ENCODE measurements at regions not wholly inside any gene's neighbourhood (a gene's known extent, or its start where the extent isn't known, plus 50 kb on each side); places are given as distances from the start of the nearest gene placed in this dataset.
"Not testable (repeated sequence)": the region's sequence is repeated elsewhere in the genome, so short reads cannot be mapped to it uniquely, and the experiment has no call there.

GRCh38 chr9:17075146-17075757, 59.6 kb upstream of the CNTLN start:
- intact Hi-C loops (cut with DNase I) = no loop called here
- H3K36me3 ChIP-seq = no peaks in the 10 kb centered on the region
- TF ChIP-seq POLR2A (IDR thresholded peaks at IDR 0.05) = no peak
- no peak for TF ChIP-seq CTCF (IDR thresholded peaks at IDR 0.05)
- no peak for TF ChIP-seq POLR2AphosphoS5 (IDR thresholded peaks at IDR 0.05; ENCODE audit: insufficient read depth in 1 of 2, low read depth in 1 of 2)

DNA sequence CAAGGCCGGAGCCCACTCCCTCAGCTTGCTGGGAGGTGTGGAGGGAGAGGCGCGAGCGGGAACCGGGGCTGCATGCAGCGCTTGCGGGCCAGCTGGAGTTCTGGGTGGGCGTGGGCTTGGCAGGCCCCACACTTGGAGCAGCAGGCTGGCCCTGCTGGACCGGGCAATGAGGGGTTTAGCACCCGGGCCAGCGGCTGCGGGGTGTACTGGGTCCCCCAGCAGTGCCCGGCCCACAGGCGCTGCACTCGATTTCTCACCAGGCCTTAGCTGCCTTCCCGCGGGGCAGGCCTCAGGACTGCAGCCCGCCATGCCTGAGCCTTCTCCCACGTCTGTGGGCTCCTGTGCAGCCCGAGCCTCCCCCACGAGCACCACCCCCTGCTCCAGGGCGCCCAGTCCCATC, 62.3 kb upstream of the CNTLN start:
- H3K27ac ChIP-seq; H3K4me1 ChIP-seq; H3K36me3 ChIP-seq; H3K27me3 ChIP-seq; H3K4me3 ChIP-seq; DNase-seq (ENCODE audit: extremely low spot score in 2 of 2); H3K9me3 ChIP-seq; intact Hi-C loops (cut with DNase I): not testable (repeated sequence)

More at GRCh38 chr9:17075146-17075757, 59.6 kb upstream of the CNTLN start:
- DNase-seq (ENCODE audit: extremely low spot score in 2 of 2) = no peak
- Histone ChIP-seq H3K4me1 (no peaks in the 10 kb centered on the region), H3K27me3 (no peaks in the 10 kb centered on the region), H3K9me3 (no peaks in the 10 kb centered on the region), H3K4me3 (no peak overlapping the region), H3K27ac (no peak overlapping the region)

- no peak for TF ChIP-seq POLR2AphosphoS5 (IDR thresholded peaks at IDR 0.05; ENCODE audit: insufficient read depth in 1 of 2, low read depth in 1 of 2)
- no peak for TF ChIP-seq CTCF (IDR thresholded peaks at IDR 0.05)
- TF ChIP-seq POLR2A (IDR thresholded peaks at IDR 0.05) = no peak
- H3K36me3 ChIP-seq = no peaks in the 10 kb centered on the region
- no peaks in the 10 kb centered on the region for H3K27me3 ChIP-seq
- no peaks in the 10 kb centered on the region for H3K9me3 ChIP-seq
- H3K4me3 ChIP-seq = no peak overlapping the region
- H3K27ac ChIP-seq = no peak overlapping the region
- no peaks in the 10 kb centered on the region for H3K4me1 ChIP-seq
- DNase-seq (ENCODE audit: extremely low spot score in 2 of 2) = no peak
- intact Hi-C loops (cut with DNase I) = no loop called here
Measured at GRCh38 chr9:17068671-17069070, 66.2 kb upstream of the CNTLN start.

- no peaks in the 10 kb centered on the region for H3K36me3 ChIP-seq
- intact Hi-C loops (cut with DNase I) = no loop called here
- no peak overlapping the region for H3K4me3 ChIP-seq
- TF ChIP-seq POLR2A (IDR thresholded peaks at IDR 0.05) = no peak
- TF ChIP-seq CTCF (IDR thresholded peaks at IDR 0.05) = no peak
- TF ChIP-seq POLR2AphosphoS5 (IDR thresholded peaks at IDR 0.05; ENCODE audit: insufficient read depth in 1 of 2, low read depth in 1 of 2) = no peak
- H3K27ac ChIP-seq = no peak overlapping the region
- no peak for DNase-seq (ENCODE audit: extremely low spot score in 2 of 2)
- no peaks in the 10 kb centered on the region for H3K9me3 ChIP-seq
- H3K27me3 ChIP-seq = no peaks in the 10 kb centered on the region
- no peaks in the 10 kb centered on the region for H3K4me1 ChIP-seq
Measured at GRCh38 chr9:17065062-17065461, 69.8 kb upstream of the CNTLN start.

DNA sequence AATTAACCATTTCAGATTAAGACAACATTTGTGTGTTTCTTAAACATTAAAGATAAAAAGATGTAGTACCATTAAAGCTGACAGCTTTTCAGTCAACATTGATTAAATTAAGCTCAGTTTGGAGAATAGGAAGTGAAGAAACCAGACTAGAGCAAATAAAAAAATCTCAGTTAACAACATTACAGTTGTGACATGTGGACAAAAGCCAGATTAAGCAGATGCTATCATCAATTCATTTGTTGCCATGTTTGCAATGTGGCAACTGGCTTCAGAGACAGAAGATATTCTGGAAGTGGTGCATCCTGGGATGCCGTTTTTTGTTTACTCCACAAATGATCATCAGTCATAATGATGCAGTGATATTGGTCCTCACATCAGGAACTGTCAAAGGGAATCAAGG, 70.3 kb upstream of the CNTLN start:
- intact Hi-C loops (cut with DNase I) = no loop called here
- DNase-seq (ENCODE audit: extremely low spot score in 2 of 2) = no peak
- no peak overlapping the region for H3K4me3 ChIP-seq
- H3K9me3 ChIP-seq = no peaks in the 10 kb centered on the region
- TF ChIP-seq CTCF (IDR thresholded peaks at IDR 0.05) (no peak), POLR2AphosphoS5 (IDR thresholded peaks at IDR 0.05; ENCODE audit: insufficient read depth in 1 of 2, low read depth in 1 of 2) (no peak), POLR2A (IDR thresholded peaks at IDR 0.05) (no peak)
- H3K4me1 ChIP-seq = no peaks in the 10 kb centered on the region
- H3K27me3 ChIP-seq = no peaks in the 10 kb centered on the region
- no peak overlapping the region for H3K27ac ChIP-seq
- no peaks in the 10 kb centered on the region for H3K36me3 ChIP-seq

Measured in vagina (tissue), 2 donors.